IMR-90 (cell line): ENCODE measurements at regions not wholly inside any gene's neighbourhood (a gene's known extent, or its start where the extent isn't known, plus 50 kb on each side); places are given as distances from the start of the nearest gene placed in this dataset.
"Not testable (repeated sequence)": the region's sequence is repeated elsewhere in the genome, so short reads cannot be mapped to it uniquely, and the experiment has no call there.

Experiments
- CEBPB ChIP-seq: IDR thresholded peaks from 2 replicates; pipeline ENCODE4 v1.6.1; 2012; ENCODE audit warnings: low read depth, low read length, improper control_type of control experiment
- CTCF ChIP-seq: conservative IDR thresholded peaks from 2 replicates; pipeline ENCODE4 v1.5.1; 2012; ENCODE audit warnings: mild to moderate bottlenecking, low read depth, low read length, improper control_type of control experiment
- SMC3 ChIP-seq: fragments of 150-350 bp; IDR thresholded peaks from 2 replicates; pipeline ENCODE4 v1.6.1; 2016; ENCODE audit warnings: low read depth, mild to moderate bottlenecking, antibody characterized with exemption, low read length, moderate library complexity

- not testable (repeated sequence) for TF ChIP-seq CEBPB, SMC3, CTCF
These were observed 192.8 kb upstream of the PLGLB2 start for GRCh38 chr2:87555082-87555481.
